BJ (cell line): ENCODE measurements at regions not wholly inside any gene's neighbourhood (a gene's known extent, or its start where the extent isn't known, plus 50 kb on each side); places are given as distances from the start of the nearest gene placed in this dataset.

Experiments used
- CTCF ChIA-PET: fragments of 350-600 bp; formaldehyde crosslinking; extraction: SDS; loops from one replicate; lab custom pipeline; 2021; ENCODE audit warnings: antibody characterized with exemption, inconsistent platforms; lab: Yijun Ruan, JAX
- POLR2A ChIA-PET: fragments of 300-600 bp; sonication (Branson Sonifier 250); formaldehyde crosslinking; extraction: SDS; loops from one replicate; lab custom pipeline; 2021; ENCODE audit warnings: antibody characterized with exemption; lab: Charles Lee
- DNase-seq: peaks from one replicate; pipeline ENCODE4 v3.0.0-alpha.2; 2011; ENCODE audit warnings: low read depth
- H3K27me3 ChIP-seq: 2 replicates; pipeline ENCODE4 v1.6.0; 2011; ENCODE audit warnings: low read length; ENCODE audit not compliant: control insufficient read depth, insufficient read depth
- H3K36me3 ChIP-seq: 2 replicates; pipeline ENCODE4 v1.5.1; 2011; ENCODE audit warnings: low read length; ENCODE audit not compliant: control insufficient read depth, insufficient read depth
- H3K4me3 ChIP-seq: 2 replicates; pipeline ENCODE4 v1.5.1; 2011; ENCODE audit warnings: low read depth, mild to moderate bottlenecking, control low read depth, low read length
- CTCF ChIP-seq: IDR thresholded peaks from 2 replicates; pipeline ENCODE4 v1.5.1; 2011; ENCODE audit warnings: low read depth, mild to moderate bottlenecking, control low read depth, inconsistent platforms, low read length, moderate library complexity; ENCODE audit not compliant: insufficient read depth

GRCh38 chr9:71459082-71459481 is 309.2 kb downstream of the CEMIP2 start:
- CTCF ChIA-PET: no interaction called here
- Histone ChIP-seq H3K27me3 (0 out of 2 replicates have a peak, but pooled peaks cover 1% of the 10 kb centered on the region), H3K4me3 (no peak overlapping the region), H3K36me3 (no peaks in the 10 kb centered on the region)
- no peak for TF ChIP-seq CTCF
- POLR2A ChIA-PET: no interaction called here
- DNase-seq: no peak

GRCh38 chr9:71446473-71447411 is 321.6 kb downstream of the CEMIP2 start:
- ChIA-PET CTCF (no interaction called here), POLR2A (no interaction called here)
- Histone ChIP-seq H3K4me3 (peak overlapping the region; percentile 48), H3K27me3 (peaks cover 5% of the 10 kb centered on the region), H3K36me3 (no peaks in the 10 kb centered on the region)
- DNase-seq: peak; percentile 6
- TF ChIP-seq CTCF: peak; percentile 24

GRCh38 chr9:71446106-71446472 is 322.2 kb downstream of the CEMIP2 start:
- POLR2A ChIA-PET: no interaction called here
- Histone ChIP-seq H3K27me3 (peaks cover 5% of the 10 kb centered on the region), H3K4me3 (no peak overlapping the region), H3K36me3 (no peaks in the 10 kb centered on the region)
- CTCF ChIA-PET: no interaction called here
- TF ChIP-seq CTCF: no peak
- DNase-seq: no peak

- POLR2A ChIA-PET: no interaction called here
Measured at GRCh38 chr9:71442937-71443336, 321.5 kb upstream of the TRPM3 start.

GRCh38 chr9:71441266-71441665 is 319.8 kb upstream of the TRPM3 start:
- POLR2A ChIA-PET: no interaction called here
- no peak for DNase-seq
- no peak overlapping the region for H3K4me3 ChIP-seq
- CTCF ChIA-PET: no interaction called here
- TF ChIP-seq CTCF: no peak
- H3K36me3 ChIP-seq: no peaks in the 10 kb centered on the region
- no peaks in the 10 kb centered on the region; the same call in 1 of the 2 replicates for H3K27me3 ChIP-seq

More at GRCh38 chr9:71442937-71443336, 321.5 kb upstream of the TRPM3 start:
- CTCF ChIA-PET: no interaction called here
- H3K27me3 ChIP-seq: peaks cover 5% of the 10 kb centered on the region
- no peaks in the 10 kb centered on the region for H3K36me3 ChIP-seq
- DNase-seq: no peak
- no peak overlapping the region for H3K4me3 ChIP-seq
- TF ChIP-seq CTCF: no peak
